SK-N-SH (cell line): ENCODE measurements at regions not wholly inside any gene's neighbourhood (a gene's known extent, or its start where the extent isn't known, plus 50 kb on each side); places are given as distances from the start of the nearest gene placed in this dataset.

Experiments used
- CTCF ChIA-PET: fragments of 300-600, 350-600 bp; formaldehyde crosslinking; extraction: SDS; loops from one replicate; lab custom pipeline; 2021; lab: Yijun Ruan, JAX
- POLR2A ChIA-PET: fragments of 350-600 bp; sonication (Branson Sonifier 250); formaldehyde crosslinking; extraction: SDS; loops from one replicate; lab custom pipeline; 2020; ENCODE audit warnings: antibody characterized with exemption, inconsistent platforms; lab: Yijun Ruan, JAX
- DNase-seq: peaks from one replicate; pipeline ENCODE4 v3.0.0; 2012
- H2AFZ ChIP-seq: fragments of 200-600 bp; sonication (generic); 2 replicates; pipeline ENCODE4 v1.8.1; 2016; ENCODE audit warnings: antibody characterized with exemption, mild to moderate bottlenecking, low read depth
- H3F3A ChIP-seq: fragments of 200-600 bp; sonication (generic); replicated peaks from 2 replicates; pipeline ENCODE3; 2016; ENCODE audit warnings: antibody characterized with exemption, mild to moderate bottlenecking; ENCODE audit not compliant: insufficient read depth
- H3K27ac ChIP-seq, 2 experiments: fragments of 200-500 bp in 1 of 2; fragments of 200-600 bp in 1 of 2; sonication (Bioruptor generic) in 1 of 2; sonication (generic), shearing (Covaris generic) in 1 of 2; 2 replicates each; pipeline versions ENCODE4 v1.5.1 to v1.6.1; 2014 to 2016; ENCODE audit warnings: low read depth in 2 of 2, inconsistent platforms in 1 of 2, low read length in 1 of 2, mild to moderate bottlenecking in 1 of 2, mixed read lengths in 1 of 2
- H3K27me3 ChIP-seq: fragments of 200-600 bp; sonication (generic), shearing (Covaris generic); 2 replicates; pipeline ENCODE4 v1.6.1; 2016; ENCODE audit warnings: mixed run types; ENCODE audit not compliant: insufficient read depth
- H3K36me3 ChIP-seq, 2 experiments: fragments of 200-500 bp in 1 of 2; fragments of 200-600 bp in 1 of 2; sonication (Bioruptor generic) in 1 of 2; sonication (generic) in 1 of 2; replicated peaks in 1 of 2; 2 replicates each; pipeline versions ENCODE3 to v1.5.1; 2014 to 2016; ENCODE audit warnings: low read length in 1 of 2, mild to moderate bottlenecking in 1 of 2; ENCODE audit not compliant: insufficient read depth in 2 of 2, control insufficient read depth in 1 of 2
- H3K4me1 ChIP-seq, 2 experiments: fragments of 200-500 bp in 1 of 2; fragments of 200-600 bp in 1 of 2; sonication (Bioruptor generic) in 1 of 2; sonication (generic), shearing (Covaris generic) in 1 of 2; 2 replicates each; pipeline versions ENCODE4 v1.5.1 to v1.6.1; 2014 to 2016; ENCODE audit warnings: low read depth in 1 of 2, low read length in 1 of 2, mixed run types in 1 of 2; ENCODE audit not compliant: insufficient read depth in 2 of 2, control insufficient read depth in 1 of 2
- H3K4me2 ChIP-seq: fragments of 200-600 bp; sonication (generic), shearing (Covaris generic); 2 replicates; pipeline ENCODE4 v1.6.1; 2017; ENCODE audit warnings: mixed run types
- H3K4me3 ChIP-seq, 2 experiments: fragments of 200-500 bp in 1 of 2; fragments of 200-600 bp in 1 of 2; sonication (Bioruptor generic) in 1 of 2; sonication (generic), shearing (Covaris generic) in 1 of 2; 2 replicates each; pipeline versions ENCODE4 v1.5.1 to v1.8.1; 2014 to 2016; ENCODE audit warnings: low read depth in 2 of 2, inconsistent platforms in 1 of 2, low read length in 1 of 2, mild to moderate bottlenecking in 1 of 2, mixed read lengths in 1 of 2, moderate library complexity in 1 of 2
- H3K79me2 ChIP-seq: fragments of 200-600 bp; sonication (generic); 2 replicates; pipeline ENCODE4 v1.8.1; 2017; ENCODE audit warnings: mild to moderate bottlenecking; ENCODE audit not compliant: insufficient read depth
- H3K9ac ChIP-seq: fragments of 200-600 bp; sonication (generic); 2 replicates; pipeline ENCODE4 v1.6.1; 2017; ENCODE audit warnings: mixed run types
- H3K9me2 ChIP-seq: fragments of 200-600 bp; sonication (generic); 2 replicates; pipeline ENCODE4 v1.6.1; 2017; ENCODE audit warnings: mixed run types
- H3K9me3 ChIP-seq: fragments of 200-600 bp; sonication (generic); 2 replicates; pipeline ENCODE4 v1.6.1; 2017; ENCODE audit warnings: mixed run types, mild to moderate bottlenecking, moderate library complexity
- H4K20me1 ChIP-seq: fragments of 200-600 bp; sonication (generic); 2 replicates; pipeline ENCODE4 v1.6.1; 2017; ENCODE audit warnings: mild to moderate bottlenecking, mixed run types; ENCODE audit not compliant: insufficient read depth
- CHD2 ChIP-seq: fragments of 150-350 bp; IDR thresholded peaks from 2 replicates; pipeline ENCODE4 v1.6.1; 2018; ENCODE audit warnings: low read length; ENCODE audit not compliant: partially characterized antibody
- FOXJ3 ChIP-seq: sonication (generic); formaldehyde crosslinking; IDR thresholded peaks from 2 replicates; pipeline ENCODE4 v1.5.1; 2020; ENCODE audit warnings: mild to moderate bottlenecking, missing genetic modification reagents
- FOXM1 ChIP-seq: IDR thresholded peaks from 2 replicates; pipeline ENCODE4 v1.4.0; 2012; ENCODE audit warnings: low read depth, mild to moderate bottlenecking
- GABPA ChIP-seq: IDR thresholded peaks from 2 replicates; pipeline ENCODE4 v1.4.0; 2012; ENCODE audit warnings: low read depth, mild to moderate bottlenecking
- GATA2 ChIP-seq: sonication (generic); formaldehyde crosslinking; IDR thresholded peaks from 2 replicates; pipeline ENCODE4 v1.5.0; 2020; ENCODE audit warnings: mild to moderate bottlenecking, missing genetic modification reagents
- IRF3 ChIP-seq: fragments of 150-350 bp; IDR thresholded peaks from 2 replicates; pipeline ENCODE4 v1.6.1; 2016; ENCODE audit warnings: mild to moderate bottlenecking, low read depth, low read length
- JUND ChIP-seq: IDR thresholded peaks from 2 replicates; pipeline ENCODE4 v1.4.0; 2012
- MAX ChIP-seq: IDR thresholded peaks from 2 replicates; pipeline ENCODE4 v1.4.0; 2012; ENCODE audit warnings: low read depth
- MEF2A ChIP-seq: IDR thresholded peaks from 2 replicates; pipeline ENCODE4 v1.4.0; 2012; ENCODE audit warnings: low read depth, borderline replicate concordance
- MXI1 ChIP-seq: IDR thresholded peaks from 2 replicates; pipeline ENCODE4 v1.6.1; 2012; ENCODE audit warnings: mild to moderate bottlenecking, low read depth, low read length, improper control_type of control experiment
- NFIC ChIP-seq: IDR thresholded peaks from 2 replicates; pipeline ENCODE4 v1.4.0; 2012; ENCODE audit warnings: borderline replicate concordance
- NRF1 ChIP-seq: IDR thresholded peaks from 2 replicates; pipeline ENCODE4 v1.6.1; 2012; ENCODE audit warnings: low read depth, mild to moderate bottlenecking, low read length
- REST ChIP-seq: IDR thresholded peaks from 2 replicates; pipeline ENCODE4 v1.6.1; 2012; ENCODE audit warnings: mild to moderate bottlenecking, low read depth, low read length, moderate library complexity
- TAF1 ChIP-seq: IDR thresholded peaks from 2 replicates; pipeline ENCODE4 v1.6.1; 2012; ENCODE audit warnings: low read depth, mild to moderate bottlenecking, low read length, moderate library complexity, borderline replicate concordance
- TCF12 ChIP-seq: IDR thresholded peaks from 2 replicates; pipeline ENCODE4 v1.4.0; 2012
- USF2 ChIP-seq: fragments of 150-350 bp; IDR thresholded peaks from 2 replicates; pipeline ENCODE4 v1.6.1; 2017; ENCODE audit warnings: antibody characterized with exemption, low read length, low read depth, borderline replicate concordance
- YY1 ChIP-seq: IDR thresholded peaks from 2 replicates; pipeline ENCODE4 v1.4.0; 2012; ENCODE audit warnings: low read depth, mild to moderate bottlenecking
- WGBS: methylation state at CpG from one replicate; pipeline ENCODE4 v1.1.6; 2017; ENCODE audit warnings: low lambda C conversion rate; 5-methylcytosine and 5-hydroxymethylcytosine counted together
- TF ChIP-seq, protein P1 (sequence below): fragments of 200-600 bp; sonication (generic); IDR thresholded peaks from 2 replicates; pipeline ENCODE4 v1.6.1; 2017; ENCODE audit warnings: antibody characterized with exemption, mild to moderate bottlenecking, moderate library complexity

- no peaks in the 10 kb centered on the region for H3K36me3 ChIP-seq
- ChIA-PET POLR2A (no interaction called here), CTCF (interaction anchor here (1.6 kb wide), 1 partner anchor 11 kb away, joined by 6 read pairs; no protein-coding TSS in a partner anchor)
- 0 out of 2 replicates have a peak, but pooled peaks cover 5% of the 10 kb centered on the region for H3K9me2 ChIP-seq
- no peak overlapping the region for H3K4me3 ChIP-seq
- no peak for DNase-seq
- H4K20me1 ChIP-seq = no peaks in the 10 kb centered on the region
- H3K9me3 ChIP-seq = no peaks in the 10 kb centered on the region
- TF ChIP-seq NFIC (no peak), MXI1 (no peak), TCF12 (no peak), JUND (no peak), IRF3 (no peak), MEF2A (no peak), YY1 (no peak), FOXM1 (no peak), CHD2 (no peak)
- TF ChIP-seq, protein P1, sequence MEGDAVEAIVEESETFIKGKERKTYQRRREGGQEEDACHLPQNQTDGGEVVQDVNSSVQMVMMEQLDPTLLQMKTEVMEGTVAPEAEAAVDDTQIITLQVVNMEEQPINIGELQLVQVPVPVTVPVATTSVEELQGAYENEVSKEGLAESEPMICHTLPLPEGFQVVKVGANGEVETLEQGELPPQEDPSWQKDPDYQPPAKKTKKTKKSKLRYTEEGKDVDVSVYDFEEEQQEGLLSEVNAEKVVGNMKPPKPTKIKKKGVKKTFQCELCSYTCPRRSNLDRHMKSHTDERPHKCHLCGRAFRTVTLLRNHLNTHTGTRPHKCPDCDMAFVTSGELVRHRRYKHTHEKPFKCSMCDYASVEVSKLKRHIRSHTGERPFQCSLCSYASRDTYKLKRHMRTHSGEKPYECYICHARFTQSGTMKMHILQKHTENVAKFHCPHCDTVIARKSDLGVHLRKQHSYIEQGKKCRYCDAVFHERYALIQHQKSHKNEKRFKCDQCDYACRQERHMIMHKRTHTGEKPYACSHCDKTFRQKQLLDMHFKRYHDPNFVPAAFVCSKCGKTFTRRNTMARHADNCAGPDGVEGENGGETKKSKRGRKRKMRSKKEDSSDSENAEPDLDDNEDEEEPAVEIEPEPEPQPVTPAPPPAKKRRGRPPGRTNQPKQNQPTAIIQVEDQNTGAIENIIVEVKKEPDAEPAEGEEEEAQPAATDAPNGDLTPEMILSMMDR = no peak
- no peaks in the 10 kb centered on the region for H3K79me2 ChIP-seq
- H3K4me2 ChIP-seq = no peak overlapping the region
- H3K4me1 ChIP-seq = peaks cover 0 to 7% of the 10 kb centered on the region in 2 experiments; a peak in 2 of 4 replicates
- no peak overlapping the region for H3K27ac ChIP-seq
- H3K9ac ChIP-seq = no peak overlapping the region
- H3K27me3 ChIP-seq = no peaks in the 10 kb centered on the region
- no peaks in the 10 kb centered on the region for H3F3A ChIP-seq
- no peak overlapping the region for H2AFZ ChIP-seq
Observed at GRCh38 chr7:93739424-93739823, 151.1 kb downstream of the TFPI2 start.

- Histone ChIP-seq H3K27ac (no peak overlapping the region), H2AFZ (no peak overlapping the region), H3K27me3 (no peaks in the 10 kb centered on the region), H3K36me3 (no peaks in the 10 kb centered on the region), H3K4me1 (peaks cover 0 to 7% of the 10 kb centered on the region in 2 experiments; a peak in 2 of 4 replicates), H3F3A (no peaks in the 10 kb centered on the region), H3K79me2 (no peaks in the 10 kb centered on the region), H3K4me3 (no peak overlapping the region), H3K4me2 (no peak overlapping the region), H4K20me1 (no peaks in the 10 kb centered on the region), H3K9me3 (no peaks in the 10 kb centered on the region), H3K9ac (no peak overlapping the region), H3K9me2 (no peaks in the 10 kb centered on the region)
- CTCF ChIA-PET = interaction anchor here (1.0 kb wide), 1 partner anchor 356 kb away, joined by 3 read pairs; no protein-coding TSS in a partner anchor
- no peak for DNase-seq
- POLR2A ChIA-PET = no interaction called here
- 85% methylated on average over 2 of the region's 2 CpGs for WGBS
- TF ChIP-seq TAF1 = no peak
- TF ChIP-seq GATA2 = no peak
- no peak for TF ChIP-seq IRF3
- TF ChIP-seq GABPA = no peak
- TF ChIP-seq USF2 = no peak
- no peak for TF ChIP-seq NRF1
- TF ChIP-seq MEF2A = no peak
- no peak for TF ChIP-seq FOXJ3 (CRISPR knock-in tag)
- no peak for TF ChIP-seq MAX
- TF ChIP-seq NFIC = no peak
- TF ChIP-seq REST = no peak
Observed at GRCh38 chr7:93737953-93738352, 152.6 kb downstream of the TFPI2 start.
